ENCODE measurements at regions not wholly inside any gene's neighbourhood (a gene's known extent, or its start where the extent isn't known, plus 50 kb on each side); places are given as distances from the start of the nearest gene placed in this dataset.
"Not testable (repeated sequence)": the region's sequence is repeated elsewhere in the genome, so short reads cannot be mapped to it uniquely, and the experiment has no call there.

DNA sequence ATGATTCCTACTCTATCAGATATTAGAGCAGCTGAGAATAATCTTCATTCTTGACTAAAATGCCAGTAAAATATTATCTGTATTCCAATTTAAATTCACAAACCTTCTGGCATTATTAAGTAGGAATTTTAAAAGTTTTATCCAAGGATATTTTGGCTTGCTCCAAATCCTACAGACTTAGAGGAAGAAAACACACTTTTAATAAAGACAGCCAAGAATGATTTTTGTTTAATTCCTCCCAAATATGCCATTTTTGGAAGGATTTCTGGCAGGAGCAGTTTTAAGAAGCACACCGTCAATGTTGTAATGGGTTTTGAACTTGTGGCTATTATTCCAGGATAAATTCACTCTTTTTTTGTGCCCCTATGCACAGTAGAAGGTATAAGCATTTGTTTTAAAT, 355.1 kb downstream of the SLITRK5 start:
- DNase-seq: no peak
- no peak for TF ChIP-seq CTCF (conservative IDR thresholded peaks at IDR 0.05)
- no peak for TF ChIP-seq EZH2 (IDR thresholded peaks at IDR 0.05; ENCODE audit: low read depth)
- no peak overlapping the region for H3K4me3 ChIP-seq
- H3F3A ChIP-seq (ENCODE audit: insufficient read depth, low read depth): no peaks in the 10 kb centered on the region
- no peaks in the 10 kb centered on the region for H3K27me3 ChIP-seq (ENCODE audit: insufficient read depth, low read depth)
- BruUV-seq (replicated peaks): no TSS peak
- H4K20me1 ChIP-seq (ENCODE audit: insufficient read depth): no peaks in the 10 kb centered on the region
- no peaks in the 10 kb centered on the region for H3K9me3 ChIP-seq (ENCODE audit: insufficient read depth, low read depth)
- no peak overlapping the region for H2AFZ ChIP-seq
- H3K27ac ChIP-seq: no peak overlapping the region
- intact Hi-C loops (cut with micrococcal nuclease; ENCODE audit: unreplicated experiment): no loop called here
- no peaks in the 10 kb centered on the region for H3K79me2 ChIP-seq (ENCODE audit: low read depth)
- no peaks in the 10 kb centered on the region for H3K9me2 ChIP-seq (ENCODE audit: insufficient read depth)
- H3K36me3 ChIP-seq (ENCODE audit: low read depth): no peaks in the 10 kb centered on the region
- CTCF ChIA-PET: no interaction called here
- H3K4me2 ChIP-seq: no peak overlapping the region
- no peaks in the 10 kb centered on the region for H3K4me1 ChIP-seq (replicated peaks; ENCODE audit: insufficient read depth)
- POLR2A ChIA-PET (ENCODE audit: unreplicated experiment): no interaction called here

DNA sequence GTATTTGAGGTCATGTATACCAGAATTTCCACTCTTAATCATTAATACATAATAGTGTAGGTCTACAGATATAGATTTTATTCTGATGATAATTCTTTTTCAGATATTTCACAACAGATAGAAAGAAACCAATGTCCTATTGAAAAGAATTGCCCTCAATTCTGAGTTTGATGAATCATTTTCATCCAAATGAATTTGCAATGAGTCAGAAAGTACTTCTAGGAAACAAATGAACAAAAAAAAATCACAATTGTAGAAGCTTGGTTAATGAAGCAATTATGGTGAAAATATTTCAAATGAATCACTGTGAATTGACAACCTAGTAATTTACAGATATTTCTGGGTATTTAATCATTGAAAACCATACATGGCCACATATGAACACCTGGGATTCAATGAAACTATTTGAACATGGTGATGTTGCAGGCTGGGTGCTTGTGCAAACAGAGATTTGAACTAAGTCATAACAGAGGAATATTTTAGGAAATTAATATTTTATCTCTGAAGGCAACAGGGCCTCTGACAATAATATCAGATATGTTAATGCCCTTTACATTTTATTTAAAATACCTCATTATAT, 360.9 kb downstream of the SLITRK5 start:
- intact Hi-C loops (cut with micrococcal nuclease; ENCODE audit: unreplicated experiment): no loop called here
- CTCF ChIA-PET: no interaction called here
- DNase-seq: no peak

DNA sequence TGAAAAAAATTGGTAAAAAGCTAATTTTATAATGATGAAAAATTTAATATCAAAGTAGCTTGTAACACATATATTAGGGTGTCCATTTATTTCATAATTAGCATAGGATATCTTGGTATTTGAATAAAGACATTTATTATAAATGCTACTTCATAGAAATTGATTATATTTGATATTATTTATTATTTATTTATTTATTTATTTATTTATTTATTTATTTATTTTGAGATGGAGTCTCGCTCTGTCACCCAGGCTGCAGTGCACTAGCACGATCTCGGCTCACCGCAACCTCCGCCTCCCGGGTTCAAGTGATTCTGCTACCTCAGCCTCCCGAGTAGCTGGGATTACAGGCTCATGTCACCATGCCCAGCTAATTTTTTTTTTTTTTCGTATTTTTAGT, 365.0 kb downstream of the SLITRK5 start:
- H3K9me2 ChIP-seq (ENCODE audit: insufficient read depth); H3K4me1 ChIP-seq (replicated peaks; ENCODE audit: insufficient read depth); H3K36me3 ChIP-seq (ENCODE audit: low read depth); H3K27ac ChIP-seq; BruUV-seq (replicated peaks); H3K27me3 ChIP-seq (ENCODE audit: insufficient read depth, low read depth); H3K79me2 ChIP-seq (ENCODE audit: low read depth); CTCF ChIA-PET; H3K4me3 ChIP-seq; POLR2A ChIA-PET (ENCODE audit: unreplicated experiment); H2AFZ ChIP-seq; H3F3A ChIP-seq (ENCODE audit: insufficient read depth, low read depth); H3K4me2 ChIP-seq; DNase-seq; H4K20me1 ChIP-seq (ENCODE audit: insufficient read depth); H3K9me3 ChIP-seq (ENCODE audit: insufficient read depth, low read depth); intact Hi-C loops (cut with micrococcal nuclease; ENCODE audit: unreplicated experiment): not testable (repeated sequence)

More for the DNA sequence above, 360.9 kb downstream of the SLITRK5 start:
- no peak overlapping the region for H3K27ac ChIP-seq
- no peaks in the 10 kb centered on the region for H3K79me2 ChIP-seq (ENCODE audit: low read depth)
- H3K9me3 ChIP-seq (ENCODE audit: insufficient read depth, low read depth): no peaks in the 10 kb centered on the region
- no peaks in the 10 kb centered on the region for H3K27me3 ChIP-seq (ENCODE audit: insufficient read depth, low read depth)
- BruUV-seq (replicated peaks): no TSS peak
- no peaks in the 10 kb centered on the region for H3K4me1 ChIP-seq (replicated peaks; ENCODE audit: insufficient read depth)
- no peaks in the 10 kb centered on the region for H3F3A ChIP-seq (ENCODE audit: insufficient read depth, low read depth)
- POLR2A ChIA-PET (ENCODE audit: unreplicated experiment): no interaction called here
- H4K20me1 ChIP-seq (ENCODE audit: insufficient read depth): no peaks in the 10 kb centered on the region
- no peak overlapping the region for H3K4me3 ChIP-seq
- H3K9me2 ChIP-seq (ENCODE audit: insufficient read depth): no peaks in the 10 kb centered on the region
- no peak for TF ChIP-seq CTCF (conservative IDR thresholded peaks at IDR 0.05)
- TF ChIP-seq EZH2 (IDR thresholded peaks at IDR 0.05; ENCODE audit: low read depth): no peak
- no peaks in the 10 kb centered on the region for H3K36me3 ChIP-seq (ENCODE audit: low read depth)
- H3K4me2 ChIP-seq: no peak overlapping the region
- H2AFZ ChIP-seq: no peak overlapping the region

GRCh38 chr13:88042489-88042888, 371.3 kb downstream of the SLITRK5 start:
- BruUV-seq (replicated peaks): no TSS peak
- Histone ChIP-seq H3K9me3 (ENCODE audit: insufficient read depth, low read depth) (no peaks in the 10 kb centered on the region), H3K27me3 (ENCODE audit: insufficient read depth, low read depth) (no peaks in the 10 kb centered on the region), H3K4me3 (no peak overlapping the region), H4K20me1 (ENCODE audit: insufficient read depth) (no peaks in the 10 kb centered on the region), H3K36me3 (ENCODE audit: low read depth) (no peaks in the 10 kb centered on the region), H2AFZ (no peak overlapping the region), H3K79me2 (ENCODE audit: low read depth) (no peaks in the 10 kb centered on the region), H3K4me2 (no peak overlapping the region), H3K9me2 (ENCODE audit: insufficient read depth) (no peaks in the 10 kb centered on the region), H3F3A (ENCODE audit: insufficient read depth, low read depth) (no peaks in the 10 kb centered on the region), H3K4me1 (replicated peaks; ENCODE audit: insufficient read depth) (no peaks in the 10 kb centered on the region), H3K27ac (no peak overlapping the region)
- intact Hi-C loops (cut with micrococcal nuclease; ENCODE audit: unreplicated experiment): no loop called here
- no peak for TF ChIP-seq CTCF (conservative IDR thresholded peaks at IDR 0.05)
- no peak for TF ChIP-seq EZH2 (IDR thresholded peaks at IDR 0.05; ENCODE audit: low read depth)
- DNase-seq: no peak
- POLR2A ChIA-PET (ENCODE audit: unreplicated experiment): no interaction called here
- CTCF ChIA-PET: no interaction called here
